B cell (primary cell): ENCODE measurements at regions not wholly inside any gene's neighbourhood (a gene's known extent, or its start where the extent isn't known, plus 50 kb on each side); places are given as distances from the start of the nearest gene placed in this dataset.

Source experiments
- ATAC-seq: fragments of 200-7000 bp; cut with Tn5 transposase; one replicate; pipeline ENCODE4 v1.10.0; 2021; ENCODE audit warnings: low read depth, mild to moderate bottlenecking, moderate number of reproducible peaks, moderate library complexity
- CTCF ChIA-PET: fragments of 350-600 bp; sonication (Branson Sonifier 250); formaldehyde crosslinking; loops from one replicate; lab custom pipeline; 2021; ENCODE audit warnings: antibody characterized with exemption, inconsistent platforms; lab: Charles Lee
- POLR2A ChIA-PET: fragments of 350-600 bp; sonication (Branson Sonifier 250); formaldehyde crosslinking; loops from one replicate; lab custom pipeline; 2021; ENCODE audit warnings: antibody characterized with exemption; lab: Charles Lee
- DNase-seq: peaks from one replicate; pipeline ENCODE4 v3.0.0; 2013
- H2AFZ ChIP-seq: 2 replicates; pipeline ENCODE4 v1.6.1; 2012; ENCODE audit warnings: mild to moderate bottlenecking, low read depth, low read length; ENCODE audit not compliant: insufficient read depth, poor library complexity, severe bottlenecking
- H3K27ac ChIP-seq, 2 donors: 1 replicate in 1 of 2; 2 replicates in 1 of 2; pipeline ENCODE4 v1.5.1; 2012 to 2013; ENCODE audit warnings: low read length in 2 of 2, mild to moderate bottlenecking in 2 of 2, moderate library complexity in 1 of 2
- H3K27me3 ChIP-seq, 4 experiments: fragments of 200-600 bp in 1 of 4; sonication (generic) in 1 of 4; replicated peaks in 1 of 4; 1 replicate in 2 of 4; 2 replicates in 2 of 4; pipeline versions ENCODE4 v1.6.1 to v1.7.0; 2013 to 2016; ENCODE audit warnings: low read length in 3 of 4, mild to moderate bottlenecking in 2 of 4, mixed read lengths in 1 of 4, moderate library complexity in 1 of 4; ENCODE audit not compliant: insufficient read depth in 4 of 4, control insufficient read depth in 3 of 4; ENCODE audit errors: control extremely low read depth in 1 of 4
- H3K36me3 ChIP-seq, 2 experiments: replicated peaks in 1 of 2; 1 replicate in 1 of 2; 2 replicates in 1 of 2; pipeline versions ENCODE4 v1.6.1 to v1.7.1; 2013; ENCODE audit warnings: low read length in 1 of 2; ENCODE audit not compliant: insufficient read depth in 2 of 2, control insufficient read depth in 1 of 2; ENCODE audit errors: control extremely low read depth in 1 of 2, extremely low read depth in 1 of 2
- H3K4me1 ChIP-seq, 2 donors: fragments of 200-600 bp in 1 of 2; sonication (generic) in 1 of 2; 1 replicate in 1 of 2; 2 replicates in 1 of 2; pipeline versions ENCODE4 v1.5.1 to v1.6.1; 2013 to 2017; ENCODE audit warnings: low read length in 2 of 2; ENCODE audit not compliant: control insufficient read depth in 2 of 2, insufficient read depth in 2 of 2
- H3K4me2 ChIP-seq: replicated peaks from 2 replicates; pipeline ENCODE3; 2012; ENCODE audit warnings: mild to moderate bottlenecking, low read depth, low read length; ENCODE audit not compliant: poor library complexity, severe bottlenecking
- H3K4me3 ChIP-seq, 5 experiments: fragments of 200-600 bp in 1 of 5; sonication (generic) in 1 of 5; 1 replicate in 3 of 5; 2 replicates in 2 of 5; pipeline versions ENCODE4 v1.5.1 to v1.7.0; 2011 to 2016; ENCODE audit warnings: low read length in 4 of 5, mild to moderate bottlenecking in 4 of 5, low read depth in 2 of 5, control low read depth in 1 of 5, moderate library complexity in 1 of 5; ENCODE audit not compliant: insufficient read depth in 1 of 5; ENCODE audit errors: control extremely low read depth in 1 of 5, extremely low read depth in 1 of 5
- H3K79me2 ChIP-seq: fragments of 200-600 bp; sonication (generic); one replicate; pipeline ENCODE4 v1.6.0; 2016; ENCODE audit warnings: low read length; ENCODE audit not compliant: control insufficient read depth, insufficient read depth
- H3K9ac ChIP-seq: fragments of 200-600 bp; sonication (generic); 2 replicates; pipeline ENCODE4 v1.6.1; 2017; ENCODE audit warnings: mild to moderate bottlenecking, low read length, moderate library complexity
- H3K9me3 ChIP-seq, 3 donors: one replicate each; pipeline versions ENCODE4 v1.6.1 to v1.7.1; 2013; ENCODE audit warnings: low read length in 2 of 3; ENCODE audit not compliant: control insufficient read depth in 2 of 3, insufficient read depth in 1 of 3; ENCODE audit errors: control extremely low read depth in 1 of 3
- H4K20me1 ChIP-seq: 2 replicates; pipeline ENCODE4 v1.6.0; 2012; ENCODE audit warnings: mild to moderate bottlenecking, low read length; ENCODE audit not compliant: insufficient read depth, control insufficient read depth, poor library complexity, severe bottlenecking
- H3K27ac Mint-ChIP-seq: one replicate; pipeline ENCODE4 v1.8.0; 2021; ENCODE audit warnings: mixed read lengths
- H3K27me3 Mint-ChIP-seq: one replicate; pipeline ENCODE4 v1.8.0; 2021; ENCODE audit warnings: mixed read lengths
- H3K4me1 Mint-ChIP-seq: one replicate; pipeline ENCODE4 v1.8.0; 2021; ENCODE audit warnings: mixed read lengths
- H3K4me3 Mint-ChIP-seq: one replicate; pipeline ENCODE4 v1.8.0; 2021; ENCODE audit warnings: mixed read lengths
- H3K9me3 Mint-ChIP-seq: one replicate; pipeline ENCODE4 v1.8.0; 2022; ENCODE audit warnings: mixed read lengths; ENCODE audit not compliant: insufficient read depth
- EZH2 ChIP-seq: IDR thresholded peaks from 2 replicates; pipeline ENCODE4 v1.6.1; 2012; ENCODE audit warnings: borderline replicate concordance, low read depth, mild to moderate bottlenecking, moderate library complexity, low read length; ENCODE audit not compliant: insufficient read depth, poor library complexity, severe bottlenecking
- WGBS: methylation state at CpG from one replicate; pipeline ENCODE4 v1.1.5; 2013; ENCODE audit warnings: missing lambda C conversion rate; ENCODE audit not compliant: insufficient coverage; 5-methylcytosine and 5-hydroxymethylcytosine counted together
- intact Hi-C: fragments of 100-400 bp; cut with micrococcal nuclease; formaldehyde crosslinking; loops from one replicate; pipeline ENCODE4 v1.10.0; 2022
- TF ChIP-seq, protein P1 (sequence below): fragments of 200-600 bp; IDR thresholded peaks from one replicate; pipeline ENCODE4 v1.8.0; 2022; ENCODE audit warnings: antibody characterized with exemption, mild to moderate bottlenecking

DNA sequence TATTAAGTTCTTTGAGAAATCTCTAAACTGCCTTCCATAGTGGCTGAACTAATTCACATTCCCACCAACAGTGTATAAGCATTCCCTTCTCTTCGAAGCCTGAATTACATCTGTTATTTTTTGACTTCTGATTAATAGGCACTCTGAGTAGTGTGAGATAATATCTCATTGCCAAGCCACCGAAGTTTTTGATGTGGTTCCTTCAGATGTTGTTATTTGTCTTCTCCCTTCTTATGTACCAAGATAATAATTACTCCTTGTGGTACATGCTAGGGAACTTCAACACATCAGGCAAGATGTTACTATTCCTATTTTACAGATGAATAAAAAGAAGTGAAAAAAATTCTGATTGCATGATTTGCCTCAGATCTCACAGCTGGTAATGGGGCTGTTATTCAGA, 70.9 kb downstream of the KCTD12 start:
- no CpG with 5 or more reads among the region's 2 CpGs for WGBS
- Histone ChIP-seq H3K27me3 (no peaks in the 10 kb centered on the region), H3K4me3 (no peak overlapping the region), H3K9me3 (peaks cover 0 to 4% (median 0%) of the 10 kb centered on the region in 3 donors), H4K20me1 (no peaks in the 10 kb centered on the region), H3K4me2 (no peak overlapping the region), H2AFZ (no peak overlapping the region), H3K36me3 (no peaks in the 10 kb centered on the region), H3K4me1 (no peaks in the 10 kb centered on the region), H3K79me2 (no peaks in the 10 kb centered on the region), H3K9ac (no peak overlapping the region), H3K27ac (no peak overlapping the region)
- ChIA-PET CTCF (no interaction called here), POLR2A (no interaction called here)
- Mint-ChIP-seq H3K27ac (no peak overlapping the region), H3K4me3 (no peak overlapping the region), H3K9me3 (peaks cover 4% of the 10 kb centered on the region), H3K4me1 (no peaks in the 10 kb centered on the region), H3K27me3 (peaks cover 23% of the 10 kb centered on the region)
- ATAC-seq (no peak), DNase-seq (no peak)
- intact Hi-C loops, result no loop called here
- TF ChIP-seq, protein P1, sequence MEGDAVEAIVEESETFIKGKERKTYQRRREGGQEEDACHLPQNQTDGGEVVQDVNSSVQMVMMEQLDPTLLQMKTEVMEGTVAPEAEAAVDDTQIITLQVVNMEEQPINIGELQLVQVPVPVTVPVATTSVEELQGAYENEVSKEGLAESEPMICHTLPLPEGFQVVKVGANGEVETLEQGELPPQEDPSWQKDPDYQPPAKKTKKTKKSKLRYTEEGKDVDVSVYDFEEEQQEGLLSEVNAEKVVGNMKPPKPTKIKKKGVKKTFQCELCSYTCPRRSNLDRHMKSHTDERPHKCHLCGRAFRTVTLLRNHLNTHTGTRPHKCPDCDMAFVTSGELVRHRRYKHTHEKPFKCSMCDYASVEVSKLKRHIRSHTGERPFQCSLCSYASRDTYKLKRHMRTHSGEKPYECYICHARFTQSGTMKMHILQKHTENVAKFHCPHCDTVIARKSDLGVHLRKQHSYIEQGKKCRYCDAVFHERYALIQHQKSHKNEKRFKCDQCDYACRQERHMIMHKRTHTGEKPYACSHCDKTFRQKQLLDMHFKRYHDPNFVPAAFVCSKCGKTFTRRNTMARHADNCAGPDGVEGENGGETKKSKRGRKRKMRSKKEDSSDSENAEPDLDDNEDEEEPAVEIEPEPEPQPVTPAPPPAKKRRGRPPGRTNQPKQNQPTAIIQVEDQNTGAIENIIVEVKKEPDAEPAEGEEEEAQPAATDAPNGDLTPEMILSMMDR, result no peak
- no peak for TF ChIP-seq EZH2

- CTCF ChIA-PET, result no interaction called here
- DNase-seq (no peak), ATAC-seq (no peak)
- Mint-ChIP-seq H3K9me3 (peaks cover 9% of the 10 kb centered on the region), H3K4me1 (no peaks in the 10 kb centered on the region), H3K27ac (no peak overlapping the region), H3K4me3 (no peak overlapping the region), H3K27me3 (peaks cover 23% of the 10 kb centered on the region)
- H3K9me3 ChIP-seq, result peaks cover 0 to 6% (median 0%) of the 10 kb centered on the region in 3 donors
- H3K4me1 ChIP-seq, result no peaks in the 10 kb centered on the region
- no peak overlapping the region for H3K4me2 ChIP-seq
- POLR2A ChIA-PET, result interaction anchor here (0.6 kb wide), 1 partner anchor 211 kb away, joined by 3 read pairs; no protein-coding TSS in a partner anchor
- no peaks in the 10 kb centered on the region for H3K27me3 ChIP-seq
- intact Hi-C loops, result no loop called here
- H3K36me3 ChIP-seq, result no peaks in the 10 kb centered on the region
- no peak overlapping the region for H3K4me3 ChIP-seq
- H3K27ac ChIP-seq, result no peak overlapping the region
- no peak for TF ChIP-seq EZH2
- TF ChIP-seq, protein P1, result no peak
- no peaks in the 10 kb centered on the region for H3K79me2 ChIP-seq
- H2AFZ ChIP-seq, result no peak overlapping the region
- H4K20me1 ChIP-seq, result no peaks in the 10 kb centered on the region
- no peak overlapping the region for H3K9ac ChIP-seq
Observed at GRCh38 chr13:76813891-76814290, 72.3 kb downstream of the KCTD12 start.
